Neural cell (in vitro differentiated cells): ENCODE measurements at regions not wholly inside any gene's neighbourhood (a gene's known extent, or its start where the extent isn't known, plus 50 kb on each side); places are given as distances from the start of the nearest gene placed in this dataset.

Source experiments
- H2AFZ ChIP-seq: fragments of 200-600, 300-800 bp; sonication (generic), shearing (Covaris generic); 2 replicates; pipeline ENCODE4 v1.6.0; 2014; ENCODE audit warnings: low read depth, mild to moderate bottlenecking, antibody characterized with exemption, low read length, moderate library complexity
- H3F3A ChIP-seq: fragments of 200-600 bp; shearing (Covaris generic); 2 replicates; pipeline ENCODE4 v1.6.1; 2016; ENCODE audit warnings: mild to moderate bottlenecking, moderate library complexity, mixed read lengths, antibody characterized with exemption, low read length; ENCODE audit not compliant: insufficient read depth, poor library complexity, severe bottlenecking
- H3K27ac ChIP-seq: fragments of 200-600, 300-800 bp; sonication (generic), shearing (Covaris generic); 2 replicates; pipeline ENCODE4 v1.5.1; 2014; ENCODE audit warnings: mild to moderate bottlenecking, low read length, moderate library complexity
- H3K27me3 ChIP-seq: fragments of 300-800, 200-600 bp; sonication (generic), shearing (Covaris generic); 2 replicates; pipeline ENCODE4 v1.6.0; 2014; ENCODE audit warnings: mild to moderate bottlenecking, low read depth, low read length, moderate library complexity; ENCODE audit not compliant: insufficient read depth
- H3K36me3 ChIP-seq: fragments of 300-800, 200-600 bp; sonication (generic), shearing (Covaris generic); 2 replicates; pipeline ENCODE4 v1.5.1; 2014; ENCODE audit warnings: mild to moderate bottlenecking, antibody characterized with exemption, low read length, moderate library complexity; ENCODE audit not compliant: insufficient read depth
- H3K4me2 ChIP-seq: fragments of 300-800, 200-600 bp; sonication (generic), shearing (Covaris generic); 2 replicates; pipeline ENCODE4 v1.6.0; 2014; ENCODE audit warnings: mild to moderate bottlenecking, low read length
- H3K4me3 ChIP-seq: fragments of 300-800, 200-600 bp; sonication (generic), shearing (Covaris generic); 2 replicates; pipeline ENCODE4 v1.5.1; 2014; ENCODE audit warnings: mild to moderate bottlenecking, low read length, moderate library complexity
- H3K79me2 ChIP-seq: fragments of 200-600 bp; shearing (Covaris generic); replicated peaks from 2 replicates; pipeline ENCODE4 v1.6.0; 2014; ENCODE audit warnings: mild to moderate bottlenecking, low read length, moderate library complexity; ENCODE audit not compliant: insufficient read depth
- H3K9ac ChIP-seq: fragments of 300-800, 200-600 bp; sonication (generic), shearing (Covaris generic); 2 replicates; pipeline ENCODE4 v1.6.1; 2016; ENCODE audit warnings: mild to moderate bottlenecking, low read length, mixed read lengths
- H3K9me2 ChIP-seq: fragments of 200-600 bp; shearing (Covaris generic); 2 replicates; pipeline ENCODE4 v1.6.1; 2016; ENCODE audit warnings: mild to moderate bottlenecking, low read length, mixed read lengths; ENCODE audit not compliant: insufficient read depth
- H3K9me3 ChIP-seq: fragments of 200-600, 300-800 bp; sonication (generic), shearing (Covaris generic); 2 replicates; pipeline ENCODE4 v1.6.1; 2016; ENCODE audit warnings: mild to moderate bottlenecking, mixed run types, low read length, moderate library complexity, mixed read lengths
- H4K20me1 ChIP-seq: fragments of 200-600 bp; shearing (Covaris generic); 2 replicates; pipeline ENCODE4 v1.6.1; 2016; ENCODE audit warnings: mild to moderate bottlenecking, mixed run types; ENCODE audit not compliant: insufficient read depth
- EP300 ChIP-seq: fragments of 450-650 bp; conservative IDR thresholded peaks from 2 replicates; pipeline ENCODE4 v1.6.1; 2014; ENCODE audit warnings: antibody characterized with exemption, mild to moderate bottlenecking, moderate library complexity; ENCODE audit not compliant: poor library complexity, severe bottlenecking
- MXI1 ChIP-seq: fragments of 450-650 bp; conservative IDR thresholded peaks from 2 replicates; pipeline ENCODE4 v1.6.1; 2014; ENCODE audit warnings: antibody characterized with exemption, mild to moderate bottlenecking; ENCODE audit not compliant: poor library complexity, severe bottlenecking
- POLR2AphosphoS5 ChIP-seq: IDR thresholded peaks from 2 replicates; pipeline ENCODE4 v1.6.1; 2012
- RAD21 ChIP-seq: fragments of 450-650 bp; conservative IDR thresholded peaks from 2 replicates; pipeline ENCODE4 v1.6.1; 2014; ENCODE audit warnings: antibody characterized with exemption, mild to moderate bottlenecking, moderate library complexity
- SMC3 ChIP-seq: fragments of 450-650 bp; conservative IDR thresholded peaks from 2 replicates; pipeline ENCODE4 v1.6.1; 2014; ENCODE audit warnings: antibody characterized with exemption, mild to moderate bottlenecking, moderate library complexity; ENCODE audit not compliant: poor library complexity
- TAF1 ChIP-seq: IDR thresholded peaks from 2 replicates; pipeline ENCODE4 v1.6.1; 2012; ENCODE audit warnings: low read depth
- TF ChIP-seq, protein P1 (sequence below): fragments of 450-650 bp; IDR thresholded peaks from 2 replicates; pipeline ENCODE4 v1.5.1; 2014; ENCODE audit warnings: antibody characterized with exemption, mild to moderate bottlenecking, moderate library complexity; ENCODE audit not compliant: poor library complexity, severe bottlenecking
- TF ChIP-seq, protein P2 (sequence below): IDR thresholded peaks from 2 replicates; pipeline ENCODE4 v1.6.1; 2012; ENCODE audit warnings: borderline replicate concordance

DNA sequence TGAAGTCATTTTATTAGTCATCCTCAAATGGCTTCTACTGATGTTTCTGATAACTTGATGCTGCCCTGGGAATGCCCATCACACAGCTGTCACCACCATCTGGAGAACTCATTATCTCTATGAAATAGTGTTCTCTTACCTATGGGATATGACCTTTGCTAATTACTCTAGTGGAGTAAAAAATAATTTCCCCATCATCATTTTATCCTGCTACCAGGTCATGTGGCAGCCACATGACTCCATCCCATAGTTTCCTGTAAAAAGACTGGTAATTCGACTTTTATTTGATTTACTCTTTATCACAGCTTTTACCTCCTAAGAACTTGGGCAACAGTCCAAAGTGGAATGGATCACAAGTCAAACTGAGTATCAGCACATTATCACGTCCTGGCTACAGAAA lies 76.1 kb upstream of the USP25 start:
- Histone ChIP-seq H3K9me2 (no peaks in the 10 kb centered on the region), H3K4me3 (no peak overlapping the region), H3K27ac (no peak overlapping the region), H2AFZ (no peak overlapping the region), H4K20me1 (no peaks in the 10 kb centered on the region), H3K9ac (no peak overlapping the region), H3K36me3 (no peaks in the 10 kb centered on the region), H3F3A (no peaks in the 10 kb centered on the region), H3K4me2 (no peak overlapping the region), H3K79me2 (no peaks in the 10 kb centered on the region), H3K9me3 (no peaks in the 10 kb centered on the region), H3K27me3 (no peaks in the 10 kb centered on the region)
- no peak for TF ChIP-seq POLR2AphosphoS5
- TF ChIP-seq RAD21: no peak
- no peak for TF ChIP-seq TAF1
- TF ChIP-seq SMC3: no peak
- TF ChIP-seq MXI1: no peak
- TF ChIP-seq, protein P1, sequence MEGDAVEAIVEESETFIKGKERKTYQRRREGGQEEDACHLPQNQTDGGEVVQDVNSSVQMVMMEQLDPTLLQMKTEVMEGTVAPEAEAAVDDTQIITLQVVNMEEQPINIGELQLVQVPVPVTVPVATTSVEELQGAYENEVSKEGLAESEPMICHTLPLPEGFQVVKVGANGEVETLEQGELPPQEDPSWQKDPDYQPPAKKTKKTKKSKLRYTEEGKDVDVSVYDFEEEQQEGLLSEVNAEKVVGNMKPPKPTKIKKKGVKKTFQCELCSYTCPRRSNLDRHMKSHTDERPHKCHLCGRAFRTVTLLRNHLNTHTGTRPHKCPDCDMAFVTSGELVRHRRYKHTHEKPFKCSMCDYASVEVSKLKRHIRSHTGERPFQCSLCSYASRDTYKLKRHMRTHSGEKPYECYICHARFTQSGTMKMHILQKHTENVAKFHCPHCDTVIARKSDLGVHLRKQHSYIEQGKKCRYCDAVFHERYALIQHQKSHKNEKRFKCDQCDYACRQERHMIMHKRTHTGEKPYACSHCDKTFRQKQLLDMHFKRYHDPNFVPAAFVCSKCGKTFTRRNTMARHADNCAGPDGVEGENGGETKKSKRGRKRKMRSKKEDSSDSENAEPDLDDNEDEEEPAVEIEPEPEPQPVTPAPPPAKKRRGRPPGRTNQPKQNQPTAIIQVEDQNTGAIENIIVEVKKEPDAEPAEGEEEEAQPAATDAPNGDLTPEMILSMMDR: no peak
- TF ChIP-seq, protein P2, sequence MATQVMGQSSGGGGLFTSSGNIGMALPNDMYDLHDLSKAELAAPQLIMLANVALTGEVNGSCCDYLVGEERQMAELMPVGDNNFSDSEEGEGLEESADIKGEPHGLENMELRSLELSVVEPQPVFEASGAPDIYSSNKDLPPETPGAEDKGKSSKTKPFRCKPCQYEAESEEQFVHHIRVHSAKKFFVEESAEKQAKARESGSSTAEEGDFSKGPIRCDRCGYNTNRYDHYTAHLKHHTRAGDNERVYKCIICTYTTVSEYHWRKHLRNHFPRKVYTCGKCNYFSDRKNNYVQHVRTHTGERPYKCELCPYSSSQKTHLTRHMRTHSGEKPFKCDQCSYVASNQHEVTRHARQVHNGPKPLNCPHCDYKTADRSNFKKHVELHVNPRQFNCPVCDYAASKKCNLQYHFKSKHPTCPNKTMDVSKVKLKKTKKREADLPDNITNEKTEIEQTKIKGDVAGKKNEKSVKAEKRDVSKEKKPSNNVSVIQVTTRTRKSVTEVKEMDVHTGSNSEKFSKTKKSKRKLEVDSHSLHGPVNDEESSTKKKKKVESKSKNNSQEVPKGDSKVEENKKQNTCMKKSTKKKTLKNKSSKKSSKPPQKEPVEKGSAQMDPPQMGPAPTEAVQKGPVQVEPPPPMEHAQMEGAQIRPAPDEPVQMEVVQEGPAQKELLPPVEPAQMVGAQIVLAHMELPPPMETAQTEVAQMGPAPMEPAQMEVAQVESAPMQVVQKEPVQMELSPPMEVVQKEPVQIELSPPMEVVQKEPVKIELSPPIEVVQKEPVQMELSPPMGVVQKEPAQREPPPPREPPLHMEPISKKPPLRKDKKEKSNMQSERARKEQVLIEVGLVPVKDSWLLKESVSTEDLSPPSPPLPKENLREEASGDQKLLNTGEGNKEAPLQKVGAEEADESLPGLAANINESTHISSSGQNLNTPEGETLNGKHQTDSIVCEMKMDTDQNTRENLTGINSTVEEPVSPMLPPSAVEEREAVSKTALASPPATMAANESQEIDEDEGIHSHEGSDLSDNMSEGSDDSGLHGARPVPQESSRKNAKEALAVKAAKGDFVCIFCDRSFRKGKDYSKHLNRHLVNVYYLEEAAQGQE: no peak
- TF ChIP-seq EP300: no peak

DNA sequence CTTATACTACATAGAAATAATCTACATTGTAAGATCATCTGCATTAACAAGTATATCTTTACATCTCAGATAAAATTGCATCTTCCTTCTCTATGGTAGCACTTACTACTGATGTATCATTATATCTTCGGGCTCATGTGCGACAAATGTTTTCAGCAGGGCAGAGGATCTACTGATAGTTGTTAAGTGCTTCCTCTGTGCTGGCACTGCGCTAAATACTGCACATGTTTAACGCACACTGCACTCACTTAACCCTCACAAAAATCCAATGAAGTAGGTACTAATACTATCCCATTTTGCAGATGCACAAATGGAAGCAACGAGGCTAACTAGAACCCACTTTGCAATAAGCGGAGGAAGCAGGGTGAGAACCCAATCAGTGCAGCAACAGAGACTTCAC lies 75.6 kb upstream of the USP25 start:
- Histone ChIP-seq H3K4me3 (no peak overlapping the region), H3K27me3 (no peaks in the 10 kb centered on the region), H3K9ac (no peak overlapping the region), H3K36me3 (no peaks in the 10 kb centered on the region), H3K27ac (no peak overlapping the region), H3K79me2 (no peaks in the 10 kb centered on the region), H3F3A (no peaks in the 10 kb centered on the region), H3K9me3 (no peaks in the 10 kb centered on the region), H3K9me2 (no peaks in the 10 kb centered on the region), H3K4me2 (no peak overlapping the region), H4K20me1 (no peaks in the 10 kb centered on the region), H2AFZ (no peak overlapping the region)
- TF ChIP-seq, protein P2: no peak
- no peak for TF ChIP-seq POLR2AphosphoS5
